ENCODE measurements at regions not wholly inside any gene's neighbourhood (a gene's known extent, or its start where the extent isn't known, plus 50 kb on each side); places are given as distances from the start of the nearest gene placed in this dataset.

DNA sequence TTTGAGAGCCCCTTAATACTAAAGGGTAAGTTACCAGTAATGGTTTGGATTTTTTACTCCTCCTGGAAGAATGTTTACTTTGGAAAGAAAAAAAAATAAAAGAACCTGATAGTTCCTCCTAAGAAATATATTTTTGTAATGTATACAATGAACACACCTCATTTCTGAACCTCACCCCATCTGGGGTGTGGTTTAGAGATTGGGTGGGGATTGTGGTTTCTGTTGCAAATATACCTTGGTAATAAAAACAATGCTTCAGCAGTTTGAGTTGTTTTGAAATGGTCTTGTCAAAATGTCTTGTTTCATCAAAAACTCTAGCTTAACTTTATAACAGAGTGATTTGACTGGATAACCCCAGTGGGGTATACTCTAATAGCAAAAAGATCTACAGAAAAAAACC is 448.9 kb upstream of the MEIS1 start:
- DNase-seq = no peak
- Histone ChIP-seq H3K4me1 (ENCODE audit: control insufficient read depth in 1 of 2, insufficient read depth in 2 of 2, low read length in 2 of 2) (no peaks in the 10 kb centered on the region), H3K79me2 (ENCODE audit: insufficient read depth, low read length) (no peaks in the 10 kb centered on the region), H3K9ac (ENCODE audit: insufficient read depth, low read length, poor library complexity, severe bottlenecking) (no peak overlapping the region), H3K4me3 (replicated peaks in 1 of 3; ENCODE audit: low read depth in 2 of 3, low read length in 3 of 3) (no peak overlapping the region), H3K36me3 (replicated peaks in 1 of 2; ENCODE audit: control insufficient read depth in 1 of 2, insufficient read depth in 2 of 2, low read length in 2 of 2) (no peaks in the 10 kb centered on the region), H3K27ac (ENCODE audit: low read depth in 1 of 2, low read length in 2 of 2) (no peak overlapping the region), H2AFZ (ENCODE audit: insufficient read depth, low read depth, low read length, poor library complexity, severe bottlenecking) (no peak overlapping the region), H3K4me2 (replicated peaks; ENCODE audit: extremely low read depth, low read length, poor library complexity, severe bottlenecking) (no peak overlapping the region), H3K9me3 (replicated peaks in 1 of 2; ENCODE audit: control insufficient read depth in 1 of 2, insufficient read depth in 1 of 2, low read length in 2 of 2) (peaks cover 0 to 8% of the 10 kb centered on the region in 2 donors), H4K20me1 (ENCODE audit: insufficient read depth, low read length) (no peaks in the 10 kb centered on the region), H3K27me3 (ENCODE audit: control insufficient read depth in 2 of 2, insufficient read depth in 2 of 2, low read length in 2 of 2) (no peaks in the 10 kb centered on the region)
- Mint-ChIP-seq H3K36me3 (no peaks in the 10 kb centered on the region), H3K4me1 (no peaks in the 10 kb centered on the region), H3K27ac (no peak overlapping the region), H3K9me3 (peaks cover 2 to 13% (median 7%) of the 10 kb centered on the region in 7 donors), H3K4me3 (no peak overlapping the region), H3K27me3 (ENCODE audit: low read depth in 3 of 3) (peaks cover 1 to 2% (median 1%) of the 10 kb centered on the region in 3 donors)
- TF ChIP-seq, protein P1, sequence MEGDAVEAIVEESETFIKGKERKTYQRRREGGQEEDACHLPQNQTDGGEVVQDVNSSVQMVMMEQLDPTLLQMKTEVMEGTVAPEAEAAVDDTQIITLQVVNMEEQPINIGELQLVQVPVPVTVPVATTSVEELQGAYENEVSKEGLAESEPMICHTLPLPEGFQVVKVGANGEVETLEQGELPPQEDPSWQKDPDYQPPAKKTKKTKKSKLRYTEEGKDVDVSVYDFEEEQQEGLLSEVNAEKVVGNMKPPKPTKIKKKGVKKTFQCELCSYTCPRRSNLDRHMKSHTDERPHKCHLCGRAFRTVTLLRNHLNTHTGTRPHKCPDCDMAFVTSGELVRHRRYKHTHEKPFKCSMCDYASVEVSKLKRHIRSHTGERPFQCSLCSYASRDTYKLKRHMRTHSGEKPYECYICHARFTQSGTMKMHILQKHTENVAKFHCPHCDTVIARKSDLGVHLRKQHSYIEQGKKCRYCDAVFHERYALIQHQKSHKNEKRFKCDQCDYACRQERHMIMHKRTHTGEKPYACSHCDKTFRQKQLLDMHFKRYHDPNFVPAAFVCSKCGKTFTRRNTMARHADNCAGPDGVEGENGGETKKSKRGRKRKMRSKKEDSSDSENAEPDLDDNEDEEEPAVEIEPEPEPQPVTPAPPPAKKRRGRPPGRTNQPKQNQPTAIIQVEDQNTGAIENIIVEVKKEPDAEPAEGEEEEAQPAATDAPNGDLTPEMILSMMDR (IDR thresholded peaks at IDR 0.05) = no peak
- intact Hi-C loops (cut with micrococcal nuclease) = no loop called here

DNA sequence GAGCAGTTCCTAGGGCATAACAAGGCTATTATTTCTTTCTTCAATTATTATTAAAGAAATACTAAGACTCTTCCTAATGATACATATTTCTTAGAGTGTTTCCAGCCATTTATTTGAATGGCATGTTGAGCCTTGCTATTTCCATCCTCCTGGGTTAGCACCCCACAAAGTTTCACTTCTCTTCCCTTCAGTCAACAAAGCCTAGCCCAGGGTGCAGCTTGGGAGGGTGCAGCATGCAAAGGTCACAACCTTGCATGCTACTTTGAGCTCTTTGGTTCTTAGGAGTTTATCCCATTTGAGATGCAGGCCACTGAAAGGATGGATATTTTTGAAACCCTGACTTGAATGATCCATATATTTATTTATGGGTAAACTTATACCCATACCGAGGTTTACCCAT is 454.4 kb upstream of the MEIS1 start:
- Histone ChIP-seq H3K9ac (ENCODE audit: insufficient read depth, low read length, poor library complexity, severe bottlenecking) (no peak overlapping the region), H3K4me3 (replicated peaks in 1 of 3; ENCODE audit: low read depth in 2 of 3, low read length in 3 of 3) (no peak overlapping the region), H3K4me1 (ENCODE audit: control insufficient read depth in 1 of 2, insufficient read depth in 2 of 2, low read length in 2 of 2) (no peaks in the 10 kb centered on the region), H3K27ac (ENCODE audit: low read depth in 1 of 2, low read length in 2 of 2) (no peak overlapping the region), H3K4me2 (replicated peaks; ENCODE audit: extremely low read depth, low read length, poor library complexity, severe bottlenecking) (no peak overlapping the region), H3K27me3 (ENCODE audit: control insufficient read depth in 2 of 2, insufficient read depth in 2 of 2, low read length in 2 of 2) (no peaks in the 10 kb centered on the region), H3K36me3 (replicated peaks in 1 of 2; ENCODE audit: control insufficient read depth in 1 of 2, insufficient read depth in 2 of 2, low read length in 2 of 2) (no peaks in the 10 kb centered on the region), H3K79me2 (ENCODE audit: insufficient read depth, low read length) (no peaks in the 10 kb centered on the region), H3K9me3 (replicated peaks in 1 of 2; ENCODE audit: control insufficient read depth in 1 of 2, insufficient read depth in 1 of 2, low read length in 2 of 2) (peaks cover 0 to 7% of the 10 kb centered on the region in 2 donors), H4K20me1 (ENCODE audit: insufficient read depth, low read length) (no peaks in the 10 kb centered on the region), H2AFZ (ENCODE audit: insufficient read depth, low read depth, low read length, poor library complexity, severe bottlenecking) (no peak overlapping the region)
- Mint-ChIP-seq H3K27me3 (ENCODE audit: low read depth in 3 of 3) (peaks cover 1 to 4% (median 1%) of the 10 kb centered on the region in 3 donors), H3K36me3 (no peaks in the 10 kb centered on the region), H3K4me1 (no peaks in the 10 kb centered on the region), H3K9me3 (peaks cover 3 to 15% (median 6%) of the 10 kb centered on the region in 7 donors), H3K4me3 (no peak overlapping the region), H3K27ac (no peak overlapping the region)
- DNase-seq = no peak
- intact Hi-C loops (cut with micrococcal nuclease) = no loop called here
- no CpG with 5 or more reads among the region's 1 CpG for WGBS (ENCODE audit: insufficient coverage)
- TF ChIP-seq, protein P1 (IDR thresholded peaks at IDR 0.05) = no peak

Data from CD14-positive monocyte (primary cell).